ENCODE measurements at regions not wholly inside any gene's neighbourhood (a gene's known extent, or its start where the extent isn't known, plus 50 kb on each side); places are given as distances from the start of the nearest gene placed in this dataset.

GRCh38 chr16:26391833-26392232 is 674.9 kb upstream of the C16orf82 start:
- TF ChIP-seq EZH2 (IDR thresholded peaks at IDR 0.05), result no peak
- TF ChIP-seq, protein P1, sequence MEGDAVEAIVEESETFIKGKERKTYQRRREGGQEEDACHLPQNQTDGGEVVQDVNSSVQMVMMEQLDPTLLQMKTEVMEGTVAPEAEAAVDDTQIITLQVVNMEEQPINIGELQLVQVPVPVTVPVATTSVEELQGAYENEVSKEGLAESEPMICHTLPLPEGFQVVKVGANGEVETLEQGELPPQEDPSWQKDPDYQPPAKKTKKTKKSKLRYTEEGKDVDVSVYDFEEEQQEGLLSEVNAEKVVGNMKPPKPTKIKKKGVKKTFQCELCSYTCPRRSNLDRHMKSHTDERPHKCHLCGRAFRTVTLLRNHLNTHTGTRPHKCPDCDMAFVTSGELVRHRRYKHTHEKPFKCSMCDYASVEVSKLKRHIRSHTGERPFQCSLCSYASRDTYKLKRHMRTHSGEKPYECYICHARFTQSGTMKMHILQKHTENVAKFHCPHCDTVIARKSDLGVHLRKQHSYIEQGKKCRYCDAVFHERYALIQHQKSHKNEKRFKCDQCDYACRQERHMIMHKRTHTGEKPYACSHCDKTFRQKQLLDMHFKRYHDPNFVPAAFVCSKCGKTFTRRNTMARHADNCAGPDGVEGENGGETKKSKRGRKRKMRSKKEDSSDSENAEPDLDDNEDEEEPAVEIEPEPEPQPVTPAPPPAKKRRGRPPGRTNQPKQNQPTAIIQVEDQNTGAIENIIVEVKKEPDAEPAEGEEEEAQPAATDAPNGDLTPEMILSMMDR (IDR thresholded peaks at IDR 0.05), result no peak
- no peak for TF ChIP-seq EZH2phosphoT487 (IDR thresholded peaks at IDR 0.05)
- Mint-ChIP-seq H3K4me1 (peaks cover 7% of the 10 kb centered on the region), H3K4me3 (no peak overlapping the region), H3K27me3 (ENCODE audit: insufficient read depth, low read depth) (peaks cover 7% of the 10 kb centered on the region), H3K27ac (no peak overlapping the region), H3K36me3 (no peaks in the 10 kb centered on the region), H3K9me3 (peaks cover 2% of the 10 kb centered on the region)
- Histone ChIP-seq H3K9me3 (ENCODE audit: low read depth) (no peaks in the 10 kb centered on the region), H3K36me3 (no peaks in the 10 kb centered on the region), H2AFZ (replicated peaks) (peak overlapping the region; percentile 63), H3K27me3 (no peaks in the 10 kb centered on the region), H3K4me2 (no peak overlapping the region), H3K9ac (no peak overlapping the region), H3F3A (ENCODE audit: low read depth) (peaks cover 5% of the 10 kb centered on the region), H3K4me1 (peaks cover 1% of the 10 kb centered on the region), H3K27ac (no peak overlapping the region), H4K20me1 (ENCODE audit: low read depth) (no peaks in the 10 kb centered on the region), H3K79me2 (ENCODE audit: low read depth) (no peaks in the 10 kb centered on the region), H3K4me3 (no peak overlapping the region)
- no peak for DNase-seq (ENCODE audit: low spot score)

- Histone ChIP-seq H4K20me1 (ENCODE audit: low read depth) (no peaks in the 10 kb centered on the region), H3K27me3 (no peaks in the 10 kb centered on the region), H3K4me2 (no peak overlapping the region), H3F3A (ENCODE audit: low read depth) (no peaks in the 10 kb centered on the region), H3K79me2 (ENCODE audit: low read depth) (no peaks in the 10 kb centered on the region), H3K4me1 (no peaks in the 10 kb centered on the region), H3K27ac (no peak overlapping the region), H3K9me3 (ENCODE audit: low read depth) (no peaks in the 10 kb centered on the region), H3K4me3 (no peak overlapping the region), H3K36me3 (no peaks in the 10 kb centered on the region), H2AFZ (replicated peaks) (no peak overlapping the region), H3K9ac (no peak overlapping the region)
- Mint-ChIP-seq H3K27ac (no peak overlapping the region), H3K27me3 (ENCODE audit: insufficient read depth, low read depth) (peaks cover 7% of the 10 kb centered on the region), H3K36me3 (no peaks in the 10 kb centered on the region), H3K4me1 (peaks cover 2% of the 10 kb centered on the region), H3K9me3 (peaks cover 2% of the 10 kb centered on the region), H3K4me3 (no peak overlapping the region)
- no peak for DNase-seq (ENCODE audit: low spot score)
- TF ChIP-seq, protein P1 (IDR thresholded peaks at IDR 0.05), result no peak
- TF ChIP-seq EZH2phosphoT487 (IDR thresholded peaks at IDR 0.05), result no peak
- TF ChIP-seq EZH2 (IDR thresholded peaks at IDR 0.05), result no peak
Observed at GRCh38 chr16:26394409-26394808, 672.3 kb upstream of the C16orf82 start.

- DNase-seq (ENCODE audit: low spot score), result no peak
- Histone ChIP-seq H3K27me3 (no peaks in the 10 kb centered on the region), H3K4me3 (no peak overlapping the region), H3K79me2 (ENCODE audit: low read depth) (no peaks in the 10 kb centered on the region), H3F3A (ENCODE audit: low read depth) (no peaks in the 10 kb centered on the region), H3K9me3 (ENCODE audit: low read depth) (no peaks in the 10 kb centered on the region), H3K4me1 (no peaks in the 10 kb centered on the region), H3K36me3 (no peaks in the 10 kb centered on the region), H3K4me2 (no peak overlapping the region), H2AFZ (replicated peaks) (no peak overlapping the region), H3K9ac (no peak overlapping the region), H3K27ac (no peak overlapping the region), H4K20me1 (ENCODE audit: low read depth) (no peaks in the 10 kb centered on the region)
- Mint-ChIP-seq H3K9me3 (peaks cover 2% of the 10 kb centered on the region), H3K4me1 (peaks cover 2% of the 10 kb centered on the region), H3K4me3 (no peak overlapping the region), H3K36me3 (no peaks in the 10 kb centered on the region), H3K27ac (no peak overlapping the region), H3K27me3 (ENCODE audit: insufficient read depth, low read depth) (peaks cover 7% of the 10 kb centered on the region)
- TF ChIP-seq EZH2 (IDR thresholded peaks at IDR 0.05), result no peak
Observed at GRCh38 chr16:26395700-26396099, 671.0 kb upstream of the C16orf82 start.

GRCh38 chr16:26396511-26397235 is 670.1 kb upstream of the C16orf82 start:
- no peaks in the 10 kb centered on the region for H3K27me3 ChIP-seq
- H3K27ac ChIP-seq, result no peak overlapping the region
- no peak overlapping the region for H3K27ac Mint-ChIP-seq
- no peaks in the 10 kb centered on the region for H3K36me3 Mint-ChIP-seq
- peaks cover 7% of the 10 kb centered on the region for H3K27me3 Mint-ChIP-seq (ENCODE audit: insufficient read depth, low read depth)
- no peak overlapping the region for H3K4me3 Mint-ChIP-seq
- peaks cover 2% of the 10 kb centered on the region for H3K9me3 Mint-ChIP-seq
- no peaks in the 10 kb centered on the region for H3K79me2 ChIP-seq (ENCODE audit: low read depth)
- no peak overlapping the region for H3K4me2 ChIP-seq
- H3K9me3 ChIP-seq (ENCODE audit: low read depth), result no peaks in the 10 kb centered on the region
- peak; percentile 59 for DNase-seq (ENCODE audit: low spot score)
- H4K20me1 ChIP-seq (ENCODE audit: low read depth), result no peaks in the 10 kb centered on the region
- no peaks in the 10 kb centered on the region for H3K36me3 ChIP-seq
- no peak overlapping the region for H2AFZ ChIP-seq (replicated peaks)
- TF ChIP-seq EZH2 (IDR thresholded peaks at IDR 0.05) (no peak), EZH2phosphoT487 (IDR thresholded peaks at IDR 0.05) (no peak)
- TF ChIP-seq, protein P1 (IDR thresholded peaks at IDR 0.05), result no peak
- no peak overlapping the region for H3K4me3 ChIP-seq
- no peaks in the 10 kb centered on the region for H3K4me1 ChIP-seq
- no peak overlapping the region for H3K9ac ChIP-seq
- H3F3A ChIP-seq (ENCODE audit: low read depth), result no peaks in the 10 kb centered on the region
- peaks cover 2% of the 10 kb centered on the region for H3K4me1 Mint-ChIP-seq
